HL-60 (cell line): ENCODE measurements at regions not wholly inside any gene's neighbourhood (a gene's known extent, or its start where the extent isn't known, plus 50 kb on each side); places are given as distances from the start of the nearest gene placed in this dataset.

Experiments used
- DNase-seq, 2 experiments: peaks; one replicate each; pipeline ENCODE4 v3.0.0-alpha.2; 2010 to 2020; ENCODE audit warnings: low read depth in 1 of 2, low spot score in 1 of 2
- H3K27ac ChIP-seq: fragments of 250-450 bp; sonication (Bioruptor Pico); replicated peaks from 2 replicates; pipeline ENCODE4 v1.5.1; 2020; ENCODE audit warnings: mild to moderate bottlenecking, moderate library complexity
- H3K27me3 ChIP-seq: fragments of 250-450 bp; sonication (Bioruptor Pico); 2 replicates; pipeline ENCODE4 v1.5.1; 2021; ENCODE audit warnings: mild to moderate bottlenecking, moderate library complexity; ENCODE audit not compliant: insufficient read depth, poor library complexity, severe bottlenecking
- H3K4me3 ChIP-seq: replicated peaks from 2 replicates; pipeline ENCODE4 v1.5.1; 2011; ENCODE audit warnings: mild to moderate bottlenecking, control low read depth, low read length; ENCODE audit not compliant: insufficient read depth
- CTCF ChIP-seq: IDR thresholded peaks from one replicate; pipeline ENCODE4 v1.5.1; 2011; ENCODE audit warnings: low read length, control low read depth, inconsistent platforms; ENCODE audit not compliant: insufficient read depth
- GABPA ChIP-seq: IDR thresholded peaks from 2 replicates; pipeline ENCODE4 v1.6.1; 2012; ENCODE audit warnings: low read depth
- POLR2AphosphoS5 ChIP-seq: IDR thresholded peaks from 2 replicates; pipeline ENCODE4 v1.6.1; 2012; ENCODE audit warnings: low read depth
- SPI1 ChIP-seq: IDR thresholded peaks from 2 replicates; pipeline ENCODE4 v1.6.1; 2012; ENCODE audit warnings: low read depth, mild to moderate bottlenecking, borderline replicate concordance
- TF ChIP-seq, protein P1 (sequence below): IDR thresholded peaks from 2 replicates; pipeline ENCODE4 v1.6.1; 2012; ENCODE audit warnings: low read depth; ENCODE audit not compliant: insufficient replicate concordance

GRCh38 chr4:60315586-60315985 is 884.5 kb upstream of the ADGRL3 start:
- no peak overlapping the region for H3K4me3 ChIP-seq
- H3K27ac ChIP-seq = no peak overlapping the region
- TF ChIP-seq POLR2AphosphoS5 (no peak), GABPA (no peak), CTCF (no peak), SPI1 (no peak)
- TF ChIP-seq, protein P1, sequence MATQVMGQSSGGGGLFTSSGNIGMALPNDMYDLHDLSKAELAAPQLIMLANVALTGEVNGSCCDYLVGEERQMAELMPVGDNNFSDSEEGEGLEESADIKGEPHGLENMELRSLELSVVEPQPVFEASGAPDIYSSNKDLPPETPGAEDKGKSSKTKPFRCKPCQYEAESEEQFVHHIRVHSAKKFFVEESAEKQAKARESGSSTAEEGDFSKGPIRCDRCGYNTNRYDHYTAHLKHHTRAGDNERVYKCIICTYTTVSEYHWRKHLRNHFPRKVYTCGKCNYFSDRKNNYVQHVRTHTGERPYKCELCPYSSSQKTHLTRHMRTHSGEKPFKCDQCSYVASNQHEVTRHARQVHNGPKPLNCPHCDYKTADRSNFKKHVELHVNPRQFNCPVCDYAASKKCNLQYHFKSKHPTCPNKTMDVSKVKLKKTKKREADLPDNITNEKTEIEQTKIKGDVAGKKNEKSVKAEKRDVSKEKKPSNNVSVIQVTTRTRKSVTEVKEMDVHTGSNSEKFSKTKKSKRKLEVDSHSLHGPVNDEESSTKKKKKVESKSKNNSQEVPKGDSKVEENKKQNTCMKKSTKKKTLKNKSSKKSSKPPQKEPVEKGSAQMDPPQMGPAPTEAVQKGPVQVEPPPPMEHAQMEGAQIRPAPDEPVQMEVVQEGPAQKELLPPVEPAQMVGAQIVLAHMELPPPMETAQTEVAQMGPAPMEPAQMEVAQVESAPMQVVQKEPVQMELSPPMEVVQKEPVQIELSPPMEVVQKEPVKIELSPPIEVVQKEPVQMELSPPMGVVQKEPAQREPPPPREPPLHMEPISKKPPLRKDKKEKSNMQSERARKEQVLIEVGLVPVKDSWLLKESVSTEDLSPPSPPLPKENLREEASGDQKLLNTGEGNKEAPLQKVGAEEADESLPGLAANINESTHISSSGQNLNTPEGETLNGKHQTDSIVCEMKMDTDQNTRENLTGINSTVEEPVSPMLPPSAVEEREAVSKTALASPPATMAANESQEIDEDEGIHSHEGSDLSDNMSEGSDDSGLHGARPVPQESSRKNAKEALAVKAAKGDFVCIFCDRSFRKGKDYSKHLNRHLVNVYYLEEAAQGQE = no peak
- no peak for DNase-seq
- no peaks in the 10 kb centered on the region for H3K27me3 ChIP-seq

GRCh38 chr4:60326735-60327134 is 873.4 kb upstream of the ADGRL3 start:
- DNase-seq = no peak
- TF ChIP-seq, protein P1 = no peak
- TF ChIP-seq POLR2AphosphoS5 = no peak
- no peak for TF ChIP-seq GABPA
- no peak for TF ChIP-seq CTCF
- Histone ChIP-seq H3K4me3 (no peak overlapping the region), H3K27ac (no peak overlapping the region), H3K27me3 (no peaks in the 10 kb centered on the region)

- H3K27ac ChIP-seq = no peak overlapping the region
- TF ChIP-seq CTCF (no peak), SPI1 (no peak), GABPA (no peak), POLR2AphosphoS5 (no peak)
- TF ChIP-seq, protein P1 = no peak
- DNase-seq = no peak
Measured at GRCh38 chr4:60327651-60328050, 872.5 kb upstream of the ADGRL3 start.

More at GRCh38 chr4:60327651-60328050, 872.5 kb upstream of the ADGRL3 start:
- no peak overlapping the region for H3K4me3 ChIP-seq
- no peaks in the 10 kb centered on the region for H3K27me3 ChIP-seq
